ENCODE measurements at regions not wholly inside any gene's neighbourhood (a gene's known extent, or its start where the extent isn't known, plus 50 kb on each side); places are given as distances from the start of the nearest gene placed in this dataset.
"Not testable (repeated sequence)": the region's sequence is repeated elsewhere in the genome, so short reads cannot be mapped to it uniquely, and the experiment has no call there.

DNA sequence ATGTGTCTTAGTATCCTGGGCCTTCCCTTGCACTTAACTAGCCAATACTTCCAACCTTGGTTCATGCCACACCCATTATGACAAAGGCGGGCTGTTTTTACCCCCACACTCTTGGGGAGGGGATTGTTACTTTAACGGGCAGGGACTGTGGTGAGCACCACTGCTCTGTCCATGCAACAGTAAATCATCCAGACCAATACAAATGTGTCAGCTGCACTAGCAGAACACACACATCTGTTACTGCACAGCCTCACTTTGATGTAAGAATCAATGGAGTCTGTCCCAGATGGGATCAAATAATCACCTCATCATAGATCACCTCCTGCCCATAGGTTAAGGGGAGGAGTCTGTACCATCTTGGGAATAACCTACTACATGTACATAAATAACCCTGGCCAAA is 58.1 kb downstream of the NPAP1 start:
- no peak for DNase-seq (ENCODE audit: low spot score)

DNA sequence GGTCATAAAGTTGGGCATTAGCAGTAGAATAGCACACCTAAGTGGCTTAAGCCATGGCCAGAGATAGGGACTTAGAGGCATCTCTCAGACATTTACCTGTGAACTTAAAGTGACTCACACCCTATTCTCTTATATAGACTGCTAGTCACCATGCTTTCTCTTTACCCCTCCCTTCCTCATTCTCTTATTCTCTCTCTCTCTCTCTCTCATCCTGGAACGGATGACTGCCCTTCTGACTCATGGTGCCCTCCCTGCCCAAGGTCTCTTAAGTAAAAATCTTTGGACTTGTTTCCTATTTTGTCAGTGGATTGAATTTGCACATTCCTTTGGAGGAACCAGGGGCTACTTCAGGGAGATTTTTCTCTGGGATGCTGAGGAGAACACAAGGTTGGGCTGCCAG is 58.8 kb downstream of the NPAP1 start:
- DNase-seq (ENCODE audit: low spot score) = no peak

- DNase-seq (ENCODE audit: low spot score) = no peak
These were observed 69.7 kb downstream of the NPAP1 start for GRCh38 chr15:24745290-24745689.

DNA sequence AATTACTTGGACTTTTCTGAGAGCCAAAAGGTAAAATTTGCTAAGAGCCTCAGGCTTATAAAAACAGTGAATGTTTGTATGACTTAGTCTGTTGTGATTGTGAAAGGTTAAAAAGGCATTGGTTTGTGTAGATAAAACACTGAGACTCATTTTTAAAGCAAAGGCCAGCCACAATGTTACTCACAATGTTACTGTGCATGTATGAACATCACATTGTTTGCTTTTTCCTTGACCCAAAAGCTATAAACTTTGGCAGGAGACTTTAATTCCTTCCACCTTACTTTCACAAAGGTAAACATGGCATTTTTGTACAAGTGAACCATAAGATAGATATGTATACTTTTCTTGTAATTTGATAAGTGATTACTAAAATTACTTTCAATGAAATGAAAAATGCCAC is 70.5 kb downstream of the NPAP1 start:
- no peak for DNase-seq (ENCODE audit: low spot score)

DNA sequence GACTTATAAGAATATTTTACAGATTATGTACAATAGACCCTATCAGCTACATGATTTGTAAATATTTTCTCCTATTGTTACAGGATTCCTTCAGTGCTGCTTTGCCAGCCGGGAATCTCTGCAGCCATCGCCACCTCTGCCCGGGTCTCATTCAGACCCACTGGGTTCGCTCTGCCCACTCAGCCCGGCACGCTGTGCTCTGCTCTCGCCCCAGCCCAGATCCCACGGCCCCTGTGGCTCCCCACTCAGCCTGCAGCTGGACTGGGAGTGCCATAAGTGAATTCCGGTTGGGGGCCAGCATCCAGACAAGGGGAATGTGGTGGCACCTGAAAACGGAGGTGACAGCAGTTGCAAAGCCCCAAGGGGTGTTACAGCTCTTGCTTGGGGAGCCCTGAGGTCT is 71.8 kb downstream of the NPAP1 start:
- DNase-seq (ENCODE audit: low spot score) = no peak

DNA sequence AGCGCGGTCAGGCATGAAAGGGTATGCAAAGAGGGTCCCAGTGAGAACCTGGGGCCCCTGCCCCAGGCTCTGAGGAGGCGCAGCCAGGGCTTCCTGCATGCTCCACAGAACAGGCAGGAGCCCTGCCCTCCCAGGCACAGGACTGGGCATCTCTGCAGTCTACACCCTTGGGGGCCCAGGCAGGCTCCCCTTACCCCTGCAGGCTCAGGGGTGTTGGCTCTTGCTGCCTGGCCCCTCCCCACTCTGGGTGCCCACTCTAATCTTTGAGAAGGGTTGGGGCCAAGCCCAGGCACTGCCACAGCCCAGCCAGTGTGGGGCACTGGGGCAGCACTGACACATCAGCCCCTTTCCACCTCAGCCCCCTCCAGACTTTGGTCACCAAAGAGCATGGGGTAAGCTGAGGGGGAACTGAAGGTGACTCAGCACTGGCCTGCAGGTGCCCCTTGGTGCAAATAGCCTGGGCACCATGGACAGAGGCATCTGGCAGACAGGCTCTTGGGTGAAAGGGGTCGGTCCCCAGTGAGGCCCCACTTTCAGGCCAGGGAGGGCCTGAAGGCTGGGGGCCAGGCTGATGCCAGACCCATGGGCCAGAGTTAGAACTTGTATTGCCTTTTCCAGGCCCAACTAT is 73.4 kb downstream of the NPAP1 start:
- no peak for DNase-seq (ENCODE audit: low spot score)

- no peak for DNase-seq (ENCODE audit: low spot score)
These were observed 76.8 kb downstream of the NPAP1 start for GRCh38 chr15:24752354-24752753.

GRCh38 chr15:24756101-24756500 is 80.5 kb downstream of the NPAP1 start:
- DNase-seq (ENCODE audit: low spot score) = no peak

DNA sequence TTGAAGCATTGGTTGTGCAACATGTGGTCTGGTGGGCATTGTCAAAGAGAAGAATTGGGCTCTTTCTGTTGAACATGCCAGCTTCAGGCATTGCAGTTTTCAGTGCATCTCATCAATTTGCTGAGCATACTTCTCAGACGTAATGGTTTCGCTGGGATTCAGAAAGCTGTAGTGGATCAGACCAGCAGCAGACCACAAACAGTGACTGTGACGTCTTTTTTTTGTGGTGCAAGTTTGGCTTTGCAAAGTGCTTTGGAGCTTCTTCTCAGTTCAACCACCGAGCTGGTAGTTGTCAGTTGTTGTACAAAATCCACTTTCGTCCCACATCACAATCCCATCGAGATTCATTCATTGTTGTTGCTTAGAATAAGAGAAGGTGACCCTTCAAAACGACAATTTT is 84.5 kb downstream of the NPAP1 start:
- no peak for DNase-seq (ENCODE audit: low spot score)

- DNase-seq (ENCODE audit: low spot score) = no peak
These were observed 86.2 kb downstream of the NPAP1 start for GRCh38 chr15:24761704-24762302.

DNA sequence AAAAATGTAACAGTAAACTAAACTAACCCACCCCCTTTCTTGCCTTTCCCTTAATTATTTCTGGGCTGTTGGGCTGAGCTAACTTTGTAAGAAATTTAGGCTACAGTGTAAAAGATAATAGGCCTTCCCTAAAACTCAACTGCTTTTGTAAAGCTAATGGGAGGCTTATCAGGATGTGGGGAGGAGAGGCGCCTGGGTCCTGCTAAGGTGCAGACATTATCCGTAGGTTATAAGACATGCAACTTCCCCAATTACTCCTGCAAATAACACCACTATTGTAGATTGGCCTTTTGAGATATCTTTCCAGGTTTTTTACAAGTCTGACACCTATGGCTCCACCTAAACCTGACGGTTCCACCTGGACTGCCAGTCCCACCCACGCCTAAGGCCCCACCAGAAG is 88.3 kb downstream of the NPAP1 start:
- DNase-seq (ENCODE audit: low spot score) = no peak

DNA sequence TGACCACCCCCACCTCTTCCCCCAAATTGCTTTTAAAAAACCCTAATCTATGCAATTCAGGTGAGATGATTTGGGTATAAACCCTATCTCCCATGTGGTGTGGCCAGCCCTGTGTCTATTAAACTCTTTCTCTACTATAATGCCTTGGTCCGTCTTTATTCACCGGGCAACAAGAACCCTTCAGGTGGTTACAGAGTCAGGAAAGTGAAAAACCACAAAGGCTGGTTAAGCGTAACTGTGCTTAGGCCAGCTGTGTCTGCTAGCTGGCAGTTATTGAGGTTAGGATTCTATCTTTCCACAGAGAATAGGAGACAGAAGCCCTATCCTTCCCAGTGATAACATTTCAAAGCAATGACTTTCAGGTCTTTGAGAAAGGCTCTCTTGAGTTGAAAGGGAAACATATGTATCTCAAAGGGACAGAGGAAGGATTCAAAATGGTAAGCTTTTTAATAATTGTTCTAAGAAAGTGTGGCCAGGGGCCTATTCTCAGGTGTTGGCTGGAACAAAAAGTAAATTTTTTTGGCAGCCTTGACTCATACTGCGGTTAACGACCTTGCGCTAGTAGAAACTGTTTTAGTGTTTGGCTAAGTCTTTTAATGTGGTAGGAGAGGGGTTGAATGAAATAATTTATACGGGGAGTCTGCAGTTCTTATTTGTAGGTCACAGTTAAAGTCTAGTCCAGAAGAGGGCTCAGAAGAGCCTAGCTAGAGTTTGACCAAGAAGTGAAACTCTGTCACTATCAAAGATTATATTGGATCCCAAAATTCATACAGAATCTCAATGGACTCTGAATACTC is 89.0 kb downstream of the NPAP1 start:
- DNase-seq (ENCODE audit: low spot score) = no peak

- DNase-seq (ENCODE audit: low spot score) = no peak
These were observed 91.0 kb downstream of the NPAP1 start for GRCh38 chr15:24766511-24767133.

DNA sequence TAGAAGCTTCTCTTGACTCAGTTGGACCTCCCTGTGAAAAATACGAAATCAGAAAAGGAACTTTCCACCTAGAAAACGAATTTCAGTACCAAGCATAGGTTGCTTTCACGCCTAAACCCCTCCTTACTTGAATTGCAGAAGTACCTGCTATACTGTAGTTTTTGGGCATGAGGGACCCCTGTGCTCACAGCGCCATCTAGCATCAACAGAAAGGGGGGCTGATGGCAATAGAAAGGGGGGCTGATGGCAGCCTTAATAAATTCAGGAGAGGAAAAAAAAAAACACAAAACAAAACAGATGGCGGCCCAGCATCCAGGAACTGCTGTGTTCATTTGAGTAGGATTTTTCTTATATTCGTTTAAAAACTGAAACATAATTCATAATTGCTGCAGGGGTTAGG is 96.7 kb downstream of the NPAP1 start:
- DNase-seq (ENCODE audit: low spot score) = no peak

DNA sequence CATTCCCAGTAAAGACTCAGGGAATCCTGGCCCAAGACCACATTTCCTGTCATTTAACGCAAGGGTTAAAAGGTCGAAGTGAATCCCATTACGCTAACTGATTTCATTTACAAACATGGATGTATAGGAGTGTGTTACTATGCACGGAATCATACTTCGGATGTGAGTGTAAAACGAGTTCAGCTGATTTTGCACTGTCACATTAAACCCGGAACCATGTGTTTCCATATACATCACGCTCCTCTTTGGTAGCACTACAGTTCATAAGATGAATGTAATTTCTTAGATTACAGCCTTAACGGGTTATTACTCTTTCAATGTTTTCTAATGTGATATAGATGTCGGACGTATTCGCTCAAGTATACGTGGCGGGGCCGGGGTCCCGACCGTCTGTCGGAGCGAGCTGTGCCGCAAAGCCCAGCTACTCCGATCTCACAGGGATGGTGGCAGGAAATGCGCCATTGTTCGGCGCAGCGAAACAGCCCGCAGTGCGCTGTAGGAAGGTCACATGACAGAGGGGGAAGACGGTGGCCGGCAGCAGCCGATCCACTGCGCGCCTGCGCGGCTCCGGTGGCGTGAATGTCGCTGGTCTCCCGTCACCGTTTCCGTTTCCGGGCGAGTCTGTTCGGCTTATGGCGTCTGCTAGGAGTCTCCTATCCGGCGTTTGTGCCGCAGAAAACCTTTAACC is 97.3 kb downstream of the NPAP1 start:
- peak; percentile 36 for DNase-seq (ENCODE audit: low spot score)

- no peak for DNase-seq (ENCODE audit: low spot score)
These were observed 101.7 kb downstream of the NPAP1 start for GRCh38 chr15:24777307-24777706.

DNA sequence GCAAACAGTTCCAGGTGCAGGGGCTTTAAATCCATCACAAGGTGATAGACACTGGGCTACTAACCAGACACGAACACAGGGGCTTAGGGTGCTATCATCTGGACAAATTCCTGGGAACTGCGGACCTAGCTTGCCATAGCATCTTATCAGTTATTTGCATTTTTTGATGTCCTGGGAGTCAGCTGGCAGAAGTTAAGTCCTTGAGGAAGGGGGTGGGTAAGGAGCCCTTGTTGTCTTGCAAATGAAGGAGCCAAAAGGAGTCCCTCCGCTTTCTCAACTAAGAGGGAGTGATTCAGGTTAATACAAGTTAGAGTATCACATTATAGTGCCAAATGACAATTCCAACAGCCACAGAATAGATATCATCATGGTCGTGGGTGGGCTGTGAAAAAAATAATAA is 108.9 kb downstream of the NPAP1 start:
- no peak for DNase-seq (ENCODE audit: low spot score)

- DNase-seq (ENCODE audit: low spot score) = no peak
These were observed 110.8 kb downstream of the NPAP1 start for GRCh38 chr15:24786347-24786746.

DNA sequence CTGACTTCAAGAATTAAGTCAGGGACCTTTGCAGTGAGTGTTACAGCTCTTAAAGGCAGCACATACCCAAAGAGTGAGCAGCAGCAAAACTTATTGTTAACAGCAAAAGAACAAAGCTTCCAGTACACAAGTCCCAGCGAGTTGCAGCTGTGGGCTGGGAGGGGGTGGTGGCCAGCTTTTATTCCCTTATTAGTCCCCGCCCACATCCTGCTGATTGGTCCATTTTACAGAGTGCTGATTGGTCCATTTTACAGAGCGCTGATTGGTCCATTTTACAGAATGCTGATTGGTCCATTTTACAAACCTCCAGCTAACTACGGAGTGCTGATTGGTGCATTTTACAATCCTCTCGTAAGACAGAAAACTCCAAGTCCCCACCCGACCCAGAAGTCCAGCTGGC is 127.0 kb downstream of the NPAP1 start:
- DNase-seq (ENCODE audit: low spot score) = not testable (repeated sequence)

DNA sequence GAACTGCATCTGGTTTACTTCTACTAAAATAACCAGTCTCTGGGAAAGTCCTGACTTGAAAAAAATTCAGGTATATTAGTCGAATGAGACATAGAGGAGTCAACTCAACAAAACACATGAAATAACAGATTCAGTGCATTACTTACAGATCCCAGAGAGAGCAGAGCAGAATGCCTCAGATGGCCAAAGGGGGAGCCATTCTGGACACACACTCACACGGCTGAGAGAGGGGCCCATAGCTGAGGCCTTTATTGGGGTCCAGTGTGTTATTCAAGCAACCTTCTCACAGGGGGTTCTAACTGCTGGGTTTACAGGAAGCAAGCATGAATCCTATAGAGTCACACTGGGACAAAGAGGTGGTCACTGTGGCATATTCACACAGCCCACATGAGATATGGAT is 135.1 kb upstream of the SNRPN start:
- DNase-seq (ENCODE audit: low spot score) = no peak

DNA sequence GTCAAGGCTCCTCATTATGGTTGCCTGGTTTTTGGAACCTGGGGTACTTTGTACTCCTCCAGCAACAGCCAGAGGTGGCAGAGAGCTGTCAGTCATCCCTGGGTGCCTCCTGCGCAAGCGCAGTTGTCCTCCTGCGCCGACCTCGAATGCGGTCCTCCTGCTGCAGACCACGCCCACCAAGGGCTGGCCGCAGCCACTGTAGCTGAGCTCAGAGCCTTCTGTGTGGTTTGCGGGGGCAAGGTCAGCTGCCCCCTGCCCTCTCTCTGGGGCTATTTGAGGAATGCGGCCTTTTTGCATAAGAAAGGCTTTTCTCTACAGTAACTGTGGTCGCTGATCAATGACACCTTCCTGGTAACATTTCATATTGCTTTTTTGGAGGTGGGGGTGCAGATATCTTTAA is 131.3 kb upstream of the SNRPN start:
- DNase-seq (ENCODE audit: low spot score) = no peak

GRCh38 chr15:24832282-24832681 is 122.5 kb upstream of the SNRPN start:
- DNase-seq (ENCODE audit: low spot score) = no peak

Data from CD4-positive, alpha-beta T cell treated with Interleukin-6 at 100 ng/mL for 8 hours (primary cell).